Activated naive CD8-positive, alpha-beta T cell treated with anti-CD3 and anti-CD28 coated beads, Interleukin-2, amount 10 ng/mL, durations not matched to agents 7 days and 5 days (primary cell): ENCODE measurements at regions not wholly inside any gene's neighbourhood (a gene's known extent, or its start where the extent isn't known, plus 50 kb on each side); places are given as distances from the start of the nearest gene placed in this dataset.
"Not testable (repeated sequence)": the region's sequence is repeated elsewhere in the genome, so short reads cannot be mapped to it uniquely, and the experiment has no call there.

Source experiments
- ATAC-seq: fragments of 150-1000 bp; cut with Tn5 transposase; one replicate; pipeline ENCODE4 v1.10.0; 2021; ENCODE audit warnings: low read depth, moderate library complexity
- POLR2A ChIA-PET: fragments of 350-600 bp; sonication (Branson Sonifier 250); formaldehyde crosslinking; loops from one replicate; lab custom pipeline; 2021; ENCODE audit warnings: antibody characterized with exemption; lab: Charles Lee
- DNase-seq: peaks from one replicate; pipeline ENCODE4 v3.0.0; 2021
- H3K27ac Mint-ChIP-seq: one replicate; pipeline ENCODE4 v1.8.0; 2022; ENCODE audit warnings: mild to moderate bottlenecking, mixed read lengths
- H3K27me3 Mint-ChIP-seq: one replicate; pipeline ENCODE4 v1.8.0; 2022; ENCODE audit warnings: mild to moderate bottlenecking, moderate library complexity, mixed read lengths
- H3K36me3 Mint-ChIP-seq: one replicate; pipeline ENCODE4 v1.8.0; 2021; ENCODE audit warnings: mild to moderate bottlenecking, mixed read lengths
- H3K4me1 Mint-ChIP-seq: one replicate; pipeline ENCODE4 v1.8.0; 2021; ENCODE audit warnings: mixed read lengths
- H3K4me3 Mint-ChIP-seq: one replicate; pipeline ENCODE4 v1.8.0; 2022; ENCODE audit warnings: mild to moderate bottlenecking, moderate library complexity, mixed read lengths
- H3K9me3 Mint-ChIP-seq: one replicate; pipeline ENCODE4 v1.8.0; 2021; ENCODE audit warnings: mixed read lengths

- POLR2A ChIA-PET = no interaction called here
- Mint-ChIP-seq H3K27me3 (no peaks in the 10 kb centered on the region), H3K27ac (no peak overlapping the region), H3K9me3 (no peaks in the 10 kb centered on the region), H3K4me1 (no peaks in the 10 kb centered on the region), H3K36me3 (no peaks in the 10 kb centered on the region), H3K4me3 (no peak overlapping the region)
- DNase-seq (no peak), ATAC-seq (no peak)
Observed at GRCh38 chr19:30854661-30855060, 482.5 kb downstream of the ZNF536 start.

GRCh38 chr19:30854207-30854606 is 482.0 kb downstream of the ZNF536 start:
- POLR2A ChIA-PET = no interaction called here
- no peaks in the 10 kb centered on the region for H3K9me3 Mint-ChIP-seq
- H3K36me3 Mint-ChIP-seq = no peaks in the 10 kb centered on the region
- H3K27me3 Mint-ChIP-seq = no peaks in the 10 kb centered on the region
- DNase-seq (no peak), ATAC-seq (no peak)
- H3K4me1 Mint-ChIP-seq = no peaks in the 10 kb centered on the region
- no peak overlapping the region for H3K4me3 Mint-ChIP-seq
- no peak overlapping the region for H3K27ac Mint-ChIP-seq

GRCh38 chr19:30853036-30853435 is 480.9 kb downstream of the ZNF536 start:
- H3K4me1 Mint-ChIP-seq = no peaks in the 10 kb centered on the region
- DNase-seq = no peak
- H3K36me3 Mint-ChIP-seq = no peaks in the 10 kb centered on the region
- no peaks in the 10 kb centered on the region for H3K27me3 Mint-ChIP-seq
- no peak overlapping the region for H3K27ac Mint-ChIP-seq
- H3K4me3 Mint-ChIP-seq = no peak overlapping the region
- no peaks in the 10 kb centered on the region for H3K9me3 Mint-ChIP-seq
- POLR2A ChIA-PET = no interaction called here
- no peak for ATAC-seq

GRCh38 chr19:30852168-30852567 is 480.0 kb downstream of the ZNF536 start:
- DNase-seq (no peak), ATAC-seq (no peak)
- Mint-ChIP-seq H3K27ac (no peak overlapping the region), H3K4me1 (no peaks in the 10 kb centered on the region), H3K36me3 (no peaks in the 10 kb centered on the region), H3K27me3 (no peaks in the 10 kb centered on the region), H3K4me3 (no peak overlapping the region), H3K9me3 (no peaks in the 10 kb centered on the region)
- POLR2A ChIA-PET = no interaction called here

GRCh38 chr19:30851646-30852045 is 479.5 kb downstream of the ZNF536 start:
- ATAC-seq = no peak
- no peaks in the 10 kb centered on the region for H3K9me3 Mint-ChIP-seq
- no peak overlapping the region for H3K27ac Mint-ChIP-seq

GRCh38 chr19:30848636-30849425 is 476.6 kb downstream of the ZNF536 start:
- Mint-ChIP-seq H3K4me3 (no peak overlapping the region), H3K4me1 (no peaks in the 10 kb centered on the region), H3K36me3 (no peaks in the 10 kb centered on the region), H3K9me3 (no peaks in the 10 kb centered on the region), H3K27me3 (no peaks in the 10 kb centered on the region), H3K27ac (no peak overlapping the region)
- DNase-seq (no peak), ATAC-seq (no peak)
- POLR2A ChIA-PET = no interaction called here

More at GRCh38 chr19:30851646-30852045, 479.5 kb downstream of the ZNF536 start:
- POLR2A ChIA-PET = no interaction called here
- Mint-ChIP-seq H3K36me3 (no peaks in the 10 kb centered on the region), H3K4me1 (no peaks in the 10 kb centered on the region), H3K27me3 (no peaks in the 10 kb centered on the region), H3K4me3 (no peak overlapping the region)
- no peak for DNase-seq

- H3K4me1 Mint-ChIP-seq = no peaks in the 10 kb centered on the region
- H3K36me3 Mint-ChIP-seq = no peaks in the 10 kb centered on the region
- ATAC-seq (no peak), DNase-seq (no peak)
- no peaks in the 10 kb centered on the region for H3K27me3 Mint-ChIP-seq
- H3K27ac Mint-ChIP-seq = no peak overlapping the region
- no peak overlapping the region for H3K4me3 Mint-ChIP-seq
- POLR2A ChIA-PET = no interaction called here
- H3K9me3 Mint-ChIP-seq = no peaks in the 10 kb centered on the region
Observed at GRCh38 chr19:30846102-30846501, 473.9 kb downstream of the ZNF536 start.

- DNase-seq (no peak), ATAC-seq (no peak)
- H3K4me3 Mint-ChIP-seq = no peak overlapping the region
- H3K27ac Mint-ChIP-seq = no peak overlapping the region
- no peaks in the 10 kb centered on the region for H3K27me3 Mint-ChIP-seq
- H3K36me3 Mint-ChIP-seq = no peaks in the 10 kb centered on the region
- no peaks in the 10 kb centered on the region for H3K4me1 Mint-ChIP-seq
- POLR2A ChIA-PET = no interaction called here
- H3K9me3 Mint-ChIP-seq = no peaks in the 10 kb centered on the region
Observed at GRCh38 chr19:30842926-30843325, 470.7 kb downstream of the ZNF536 start.

GRCh38 chr19:30841934-30842333 is 469.8 kb downstream of the ZNF536 start:
- ATAC-seq = no peak

GRCh38 chr19:30830875-30831274 is 458.7 kb downstream of the ZNF536 start:
- Mint-ChIP-seq H3K27me3 (peaks cover 2% of the 10 kb centered on the region), H3K4me3 (no peak overlapping the region), H3K9me3 (peaks cover 2% of the 10 kb centered on the region), H3K36me3 (no peaks in the 10 kb centered on the region), H3K4me1 (no peaks in the 10 kb centered on the region), H3K27ac (no peak overlapping the region)
- no peak for ATAC-seq
- POLR2A ChIA-PET = no interaction called here
- DNase-seq = no peak

More at GRCh38 chr19:30841934-30842333, 469.8 kb downstream of the ZNF536 start:
- Mint-ChIP-seq H3K4me1 (no peaks in the 10 kb centered on the region), H3K27me3 (no peaks in the 10 kb centered on the region), H3K27ac (no peak overlapping the region), H3K9me3 (no peaks in the 10 kb centered on the region), H3K36me3 (no peaks in the 10 kb centered on the region), H3K4me3 (no peak overlapping the region)
- POLR2A ChIA-PET = no interaction called here
- DNase-seq = no peak

- H3K4me3 Mint-ChIP-seq, H3K27ac Mint-ChIP-seq, H3K36me3 Mint-ChIP-seq, H3K9me3 Mint-ChIP-seq, H3K4me1 Mint-ChIP-seq, H3K27me3 Mint-ChIP-seq, DNase-seq, POLR2A ChIA-PET, ATAC-seq: not testable (repeated sequence)
Observed at GRCh38 chr19:30825505-30825904, 453.3 kb downstream of the ZNF536 start.

- no peaks in the 10 kb centered on the region for H3K36me3 Mint-ChIP-seq
- ATAC-seq (no peak), DNase-seq (no peak)
- no peak overlapping the region for H3K27ac Mint-ChIP-seq
- H3K4me1 Mint-ChIP-seq = no peaks in the 10 kb centered on the region
- POLR2A ChIA-PET = no interaction called here
- H3K27me3 Mint-ChIP-seq = no peaks in the 10 kb centered on the region
- H3K4me3 Mint-ChIP-seq = no peak overlapping the region
- H3K9me3 Mint-ChIP-seq = peaks cover 5% of the 10 kb centered on the region
Observed at GRCh38 chr19:30824809-30825208, 452.6 kb downstream of the ZNF536 start.

- ATAC-seq (no peak), DNase-seq (no peak)
- POLR2A ChIA-PET = no interaction called here
- Mint-ChIP-seq H3K27me3 (no peaks in the 10 kb centered on the region), H3K27ac (no peak overlapping the region), H3K4me1 (no peaks in the 10 kb centered on the region), H3K4me3 (no peak overlapping the region), H3K9me3 (no peaks in the 10 kb centered on the region), H3K36me3 (no peaks in the 10 kb centered on the region)
Observed at GRCh38 chr19:30817965-30818567, 445.9 kb downstream of the ZNF536 start.

GRCh38 chr19:30817197-30817596 is 445.0 kb downstream of the ZNF536 start:
- ATAC-seq (no peak), DNase-seq (no peak)
- POLR2A ChIA-PET = no interaction called here
- no peaks in the 10 kb centered on the region for H3K4me1 Mint-ChIP-seq
- no peaks in the 10 kb centered on the region for H3K36me3 Mint-ChIP-seq
- H3K4me3 Mint-ChIP-seq = no peak overlapping the region
- H3K27ac Mint-ChIP-seq = no peak overlapping the region
- no peaks in the 10 kb centered on the region for H3K9me3 Mint-ChIP-seq
- H3K27me3 Mint-ChIP-seq = no peaks in the 10 kb centered on the region
